ENCODE measurements at regions not wholly inside any gene's neighbourhood (a gene's known extent, or its start where the extent isn't known, plus 50 kb on each side); places are given as distances from the start of the nearest gene placed in this dataset.

DNA sequence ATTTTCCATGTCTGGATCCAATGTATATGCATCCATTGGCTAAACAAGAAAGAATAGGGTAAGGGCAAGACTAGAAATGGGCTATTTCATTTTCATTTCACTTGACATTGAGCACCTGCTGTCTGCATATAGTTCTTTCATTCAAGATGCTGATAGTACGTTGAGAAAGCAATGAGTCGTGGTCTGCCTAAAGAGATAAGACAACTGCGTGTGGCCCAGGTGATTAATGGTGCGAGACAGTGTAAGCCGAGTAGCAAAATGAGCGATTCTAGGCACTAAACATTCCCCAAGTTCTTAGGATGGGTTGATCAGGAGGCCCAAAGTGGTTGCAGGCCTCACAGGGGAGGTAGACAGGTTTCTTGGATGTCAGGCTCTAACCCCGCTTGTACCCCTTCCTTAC lies 235.4 kb downstream of the PDCD6IP start:
- CTCF ChIA-PET: no interaction called here
- ATAC-seq: no peak
- H3K4me3 Mint-ChIP-seq: no peak overlapping the region
- no peaks in the 10 kb centered on the region for H3K4me1 Mint-ChIP-seq
- no peaks in the 10 kb centered on the region for H3K27me3 Mint-ChIP-seq (ENCODE audit: low read depth)
- no peaks in the 10 kb centered on the region for H3K9me3 Mint-ChIP-seq
- H3K27ac Mint-ChIP-seq: no peak overlapping the region
- POLR2A ChIA-PET: no interaction called here
- TF ChIP-seq NR3C1 (CRISPR knock-in tag; conservative IDR thresholded peaks at IDR 0.05; ENCODE audit: low read depth) (no peak), ESRRA (CRISPR knock-in tag; IDR thresholded peaks at IDR 0.05; ENCODE audit: borderline replicate concordance) (no peak), EMX1 (CRISPR knock-in tag; IDR thresholded peaks at IDR 0.05) (no peak), ZNF671 (CRISPR knock-in tag; IDR thresholded peaks at IDR 0.05) (no peak), ZBTB21 (CRISPR knock-in tag; IDR thresholded peaks at IDR 0.05; ENCODE audit: borderline replicate concordance) (no peak), JUN (CRISPR knock-in tag; IDR thresholded peaks at IDR 0.05) (no peak), ZNF396 (CRISPR knock-in tag; IDR thresholded peaks at IDR 0.05; ENCODE audit: borderline replicate concordance) (no peak), NR1H2 (CRISPR knock-in tag; IDR thresholded peaks at IDR 0.05) (no peak), ETV6 (CRISPR knock-in tag; IDR thresholded peaks at IDR 0.05) (no peak), FOXP1 (CRISPR knock-in tag; IDR thresholded peaks at IDR 0.05; ENCODE audit: borderline replicate concordance) (no peak)
- no peak for DNase-seq (ENCODE audit: low spot score)
- H3K36me3 Mint-ChIP-seq: no peaks in the 10 kb centered on the region

DNA sequence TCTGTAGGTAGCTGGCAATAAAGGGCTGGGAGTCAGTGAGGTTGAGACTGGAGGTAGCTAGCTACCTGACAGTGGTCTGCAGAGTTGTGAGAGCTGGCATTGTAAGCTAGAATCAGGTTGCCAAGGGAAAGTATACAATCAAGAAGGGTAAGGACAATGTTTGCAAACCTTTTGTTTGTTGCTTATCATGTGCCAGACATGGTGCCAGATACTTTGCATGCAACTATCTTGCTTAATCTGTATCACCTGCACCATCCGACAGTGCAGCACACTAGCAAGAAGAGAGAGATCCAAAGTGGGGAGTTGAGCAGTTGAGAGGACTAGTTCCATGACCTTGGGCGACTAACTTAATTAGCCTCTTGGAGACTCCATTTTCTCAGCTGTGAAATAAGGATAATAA lies 236.4 kb downstream of the PDCD6IP start:
- Mint-ChIP-seq H3K4me1 (no peaks in the 10 kb centered on the region), H3K27me3 (ENCODE audit: low read depth) (no peaks in the 10 kb centered on the region), H3K9me3 (no peaks in the 10 kb centered on the region), H3K36me3 (no peaks in the 10 kb centered on the region), H3K4me3 (no peak overlapping the region), H3K27ac (no peak overlapping the region)
- no peak for TF ChIP-seq ETV6 (CRISPR knock-in tag; IDR thresholded peaks at IDR 0.05)
- TF ChIP-seq FOXK1 (CRISPR knock-in tag; IDR thresholded peaks at IDR 0.05): no peak
- TF ChIP-seq TEAD4 (CRISPR knock-in tag; IDR thresholded peaks at IDR 0.05): no peak
- no peak for TF ChIP-seq RELA (CRISPR knock-in tag; IDR thresholded peaks at IDR 0.05; ENCODE audit: borderline replicate concordance)
- TF ChIP-seq JUN (CRISPR knock-in tag; IDR thresholded peaks at IDR 0.05): no peak
- TF ChIP-seq, protein P1, sequence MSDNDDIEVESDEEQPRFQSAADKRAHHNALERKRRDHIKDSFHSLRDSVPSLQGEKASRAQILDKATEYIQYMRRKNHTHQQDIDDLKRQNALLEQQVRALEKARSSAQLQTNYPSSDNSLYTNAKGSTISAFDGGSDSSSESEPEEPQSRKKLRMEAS (CRISPR knock-in tag; IDR thresholded peaks at IDR 0.05): no peak
- TF ChIP-seq, protein P2, sequence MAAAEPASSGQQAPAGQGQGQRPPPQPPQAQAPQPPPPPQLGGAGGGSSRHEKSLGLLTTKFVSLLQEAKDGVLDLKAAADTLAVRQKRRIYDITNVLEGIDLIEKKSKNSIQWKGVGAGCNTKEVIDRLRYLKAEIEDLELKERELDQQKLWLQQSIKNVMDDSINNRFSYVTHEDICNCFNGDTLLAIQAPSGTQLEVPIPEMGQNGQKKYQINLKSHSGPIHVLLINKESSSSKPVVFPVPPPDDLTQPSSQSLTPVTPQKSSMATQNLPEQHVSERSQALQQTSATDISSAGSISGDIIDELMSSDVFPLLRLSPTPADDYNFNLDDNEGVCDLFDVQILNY (CRISPR knock-in tag; IDR thresholded peaks at IDR 0.05): no peak
- TF ChIP-seq, protein P3, sequence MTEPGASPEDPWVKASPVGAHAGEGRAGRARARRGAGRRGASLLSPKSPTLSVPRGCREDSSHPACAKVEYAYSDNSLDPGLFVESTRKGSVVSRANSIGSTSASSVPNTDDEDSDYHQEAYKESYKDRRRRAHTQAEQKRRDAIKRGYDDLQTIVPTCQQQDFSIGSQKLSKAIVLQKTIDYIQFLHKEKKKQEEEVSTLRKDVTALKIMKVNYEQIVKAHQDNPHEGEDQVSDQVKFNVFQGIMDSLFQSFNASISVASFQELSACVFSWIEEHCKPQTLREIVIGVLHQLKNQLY (CRISPR knock-in tag; IDR thresholded peaks at IDR 0.05): no peak
- TF ChIP-seq ESRRA (CRISPR knock-in tag; IDR thresholded peaks at IDR 0.05; ENCODE audit: borderline replicate concordance): no peak
- no peak for TF ChIP-seq ZNF232 (CRISPR knock-in tag; IDR thresholded peaks at IDR 0.05)
- CTCF ChIA-PET: no interaction called here
- POLR2A ChIA-PET: no interaction called here
- no peak for DNase-seq (ENCODE audit: low spot score)
- no peak for ATAC-seq

DNA sequence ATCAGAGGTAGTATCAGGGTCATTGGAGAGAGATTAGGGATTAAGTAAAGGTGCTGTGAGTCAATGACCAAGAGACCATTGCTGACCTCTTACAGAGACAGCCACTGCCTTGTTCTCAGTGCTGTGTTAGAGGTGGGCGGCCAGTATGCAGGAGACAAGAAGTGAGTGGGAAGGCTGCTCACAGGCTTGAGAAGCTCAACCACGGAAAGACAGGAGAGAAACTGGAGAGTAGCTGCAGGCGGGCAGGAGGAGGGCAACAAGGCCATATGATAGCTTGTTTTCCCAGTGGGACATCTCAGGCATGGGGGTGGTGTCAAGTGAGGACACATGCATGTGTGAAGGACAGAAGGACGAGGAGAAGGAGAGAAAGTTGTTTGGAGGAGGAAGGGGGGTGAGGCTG lies 237.3 kb downstream of the PDCD6IP start:
- H3K9me3 Mint-ChIP-seq: no peaks in the 10 kb centered on the region

More for the DNA sequence above, 237.3 kb downstream of the PDCD6IP start:
- Mint-ChIP-seq H3K36me3 (no peaks in the 10 kb centered on the region), H3K4me1 (no peaks in the 10 kb centered on the region), H3K27ac (no peak overlapping the region), H3K4me3 (no peak overlapping the region), H3K27me3 (ENCODE audit: low read depth) (no peaks in the 10 kb centered on the region)
- TF ChIP-seq ZBTB21 (CRISPR knock-in tag; IDR thresholded peaks at IDR 0.05; ENCODE audit: borderline replicate concordance) (no peak), JUN (CRISPR knock-in tag; IDR thresholded peaks at IDR 0.05) (no peak), ZNF416 (CRISPR knock-in tag; IDR thresholded peaks at IDR 0.05) (no peak), ETV6 (CRISPR knock-in tag; IDR thresholded peaks at IDR 0.05) (no peak), MYBL2 (CRISPR knock-in tag; IDR thresholded peaks at IDR 0.05) (no peak), SMAD3 (CRISPR knock-in tag; IDR thresholded peaks at IDR 0.05; ENCODE audit: borderline replicate concordance) (no peak), CREM (CRISPR knock-in tag; IDR thresholded peaks at IDR 0.05) (no peak)
- TF ChIP-seq, protein P4, sequence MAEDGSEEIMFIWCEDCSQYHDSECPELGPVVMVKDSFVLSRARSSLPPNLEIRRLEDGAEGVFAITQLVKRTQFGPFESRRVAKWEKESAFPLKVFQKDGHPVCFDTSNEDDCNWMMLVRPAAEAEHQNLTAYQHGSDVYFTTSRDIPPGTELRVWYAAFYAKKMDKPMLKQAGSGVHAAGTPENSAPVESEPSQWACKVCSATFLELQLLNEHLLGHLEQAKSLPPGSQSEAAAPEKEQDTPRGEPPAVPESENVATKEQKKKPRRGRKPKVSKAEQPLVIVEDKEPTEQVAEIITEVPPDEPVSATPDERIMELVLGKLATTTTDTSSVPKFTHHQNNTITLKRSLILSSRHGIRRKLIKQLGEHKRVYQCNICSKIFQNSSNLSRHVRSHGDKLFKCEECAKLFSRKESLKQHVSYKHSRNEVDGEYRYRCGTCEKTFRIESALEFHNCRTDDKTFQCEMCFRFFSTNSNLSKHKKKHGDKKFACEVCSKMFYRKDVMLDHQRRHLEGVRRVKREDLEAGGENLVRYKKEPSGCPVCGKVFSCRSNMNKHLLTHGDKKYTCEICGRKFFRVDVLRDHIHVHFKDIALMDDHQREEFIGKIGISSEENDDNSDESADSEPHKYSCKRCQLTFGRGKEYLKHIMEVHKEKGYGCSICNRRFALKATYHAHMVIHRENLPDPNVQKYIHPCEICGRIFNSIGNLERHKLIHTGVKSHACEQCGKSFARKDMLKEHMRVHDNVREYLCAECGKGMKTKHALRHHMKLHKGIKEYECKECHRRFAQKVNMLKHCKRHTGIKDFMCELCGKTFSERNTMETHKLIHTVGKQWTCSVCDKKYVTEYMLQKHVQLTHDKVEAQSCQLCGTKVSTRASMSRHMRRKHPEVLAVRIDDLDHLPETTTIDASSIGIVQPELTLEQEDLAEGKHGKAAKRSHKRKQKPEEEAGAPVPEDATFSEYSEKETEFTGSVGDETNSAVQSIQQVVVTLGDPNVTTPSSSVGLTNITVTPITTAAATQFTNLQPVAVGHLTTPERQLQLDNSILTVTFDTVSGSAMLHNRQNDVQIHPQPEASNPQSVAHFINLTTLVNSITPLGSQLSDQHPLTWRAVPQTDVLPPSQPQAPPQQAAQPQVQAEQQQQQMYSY (CRISPR knock-in tag; IDR thresholded peaks at IDR 0.05): no peak
- TF ChIP-seq, protein P5, sequence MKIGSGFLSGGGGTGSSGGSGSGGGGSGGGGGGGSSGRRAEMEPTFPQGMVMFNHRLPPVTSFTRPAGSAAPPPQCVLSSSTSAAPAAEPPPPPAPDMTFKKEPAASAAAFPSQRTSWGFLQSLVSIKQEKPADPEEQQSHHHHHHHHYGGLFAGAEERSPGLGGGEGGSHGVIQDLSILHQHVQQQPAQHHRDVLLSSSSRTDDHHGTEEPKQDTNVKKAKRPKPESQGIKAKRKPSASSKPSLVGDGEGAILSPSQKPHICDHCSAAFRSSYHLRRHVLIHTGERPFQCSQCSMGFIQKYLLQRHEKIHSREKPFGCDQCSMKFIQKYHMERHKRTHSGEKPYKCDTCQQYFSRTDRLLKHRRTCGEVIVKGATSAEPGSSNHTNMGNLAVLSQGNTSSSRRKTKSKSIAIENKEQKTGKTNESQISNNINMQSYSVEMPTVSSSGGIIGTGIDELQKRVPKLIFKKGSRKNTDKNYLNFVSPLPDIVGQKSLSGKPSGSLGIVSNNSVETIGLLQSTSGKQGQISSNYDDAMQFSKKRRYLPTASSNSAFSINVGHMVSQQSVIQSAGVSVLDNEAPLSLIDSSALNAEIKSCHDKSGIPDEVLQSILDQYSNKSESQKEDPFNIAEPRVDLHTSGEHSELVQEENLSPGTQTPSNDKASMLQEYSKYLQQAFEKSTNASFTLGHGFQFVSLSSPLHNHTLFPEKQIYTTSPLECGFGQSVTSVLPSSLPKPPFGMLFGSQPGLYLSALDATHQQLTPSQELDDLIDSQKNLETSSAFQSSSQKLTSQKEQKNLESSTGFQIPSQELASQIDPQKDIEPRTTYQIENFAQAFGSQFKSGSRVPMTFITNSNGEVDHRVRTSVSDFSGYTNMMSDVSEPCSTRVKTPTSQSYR (CRISPR knock-in tag; IDR thresholded peaks at IDR 0.05): no peak
- CTCF ChIA-PET: no interaction called here
- POLR2A ChIA-PET: interaction anchor here (0.8 kb wide), 1 partner anchor 222 kb away, joined by 3 read pairs; no protein-coding TSS in a partner anchor
- ATAC-seq (no peak), DNase-seq (ENCODE audit: low spot score) (no peak)

Data from WTC11 (cell line).